ENCODE measurements at regions not wholly inside any gene's neighbourhood (a gene's known extent, or its start where the extent isn't known, plus 50 kb on each side); places are given as distances from the start of the nearest gene placed in this dataset.

GRCh38 chr2:64910523-64910922 is 78.7 kb upstream of the SLC1A4 start:
- H3K4me2 ChIP-seq (ENCODE audit: low read length): no peak overlapping the region
- no peaks in the 10 kb centered on the region for H3K79me2 ChIP-seq
- no peaks in the 10 kb centered on the region for H3K27me3 ChIP-seq (ENCODE audit: control insufficient read depth, insufficient read depth, low read length)

GRCh38 chr2:64910972-64911433 is 78.2 kb upstream of the SLC1A4 start:
- Histone ChIP-seq H3K4me3 (ENCODE audit: low read depth, low read length) (no peak overlapping the region), H2AFZ (peak overlapping the region; percentile 45), H3K9ac (no peak overlapping the region), H3K27me3 (ENCODE audit: control insufficient read depth, insufficient read depth, low read length) (no peaks in the 10 kb centered on the region), H3K4me2 (ENCODE audit: low read length) (no peak overlapping the region), H3K27ac (no peak overlapping the region), H3K4me1 (no peaks in the 10 kb centered on the region), H3K79me2 (no peaks in the 10 kb centered on the region), H3K36me3 (ENCODE audit: control insufficient read depth, insufficient read depth, low read length) (no peaks in the 10 kb centered on the region), H3K9me3 (ENCODE audit: control insufficient read depth, low read length) (no peaks in the 10 kb centered on the region)
- no peak for TF ChIP-seq CTCF (IDR thresholded peaks at IDR 0.05)

More at GRCh38 chr2:64910523-64910922, 78.7 kb upstream of the SLC1A4 start:
- TF ChIP-seq CTCF (IDR thresholded peaks at IDR 0.05): no peak
- Histone ChIP-seq H3K9ac (no peak overlapping the region), H3K4me1 (no peaks in the 10 kb centered on the region), H3K9me3 (ENCODE audit: control insufficient read depth, low read length) (no peaks in the 10 kb centered on the region), H3K27ac (no peak overlapping the region), H2AFZ (peak overlapping the region; percentile 45), H3K4me3 (ENCODE audit: low read depth, low read length) (no peak overlapping the region), H3K36me3 (ENCODE audit: control insufficient read depth, insufficient read depth, low read length) (no peaks in the 10 kb centered on the region)

- Histone ChIP-seq H3K79me2 (no peaks in the 10 kb centered on the region), H3K4me3 (ENCODE audit: low read depth, low read length) (no peak overlapping the region), H3K4me1 (no peaks in the 10 kb centered on the region), H3K27ac (no peak overlapping the region), H3K4me2 (ENCODE audit: low read length) (no peak overlapping the region), H3K36me3 (ENCODE audit: control insufficient read depth, insufficient read depth, low read length) (no peaks in the 10 kb centered on the region), H2AFZ (no peak overlapping the region), H3K27me3 (ENCODE audit: control insufficient read depth, insufficient read depth, low read length) (no peaks in the 10 kb centered on the region), H3K9ac (no peak overlapping the region), H3K9me3 (ENCODE audit: control insufficient read depth, low read length) (no peaks in the 10 kb centered on the region)
- TF ChIP-seq CTCF (IDR thresholded peaks at IDR 0.05): peak; percentile 40
Observed at GRCh38 chr2:64913357-64913869, 75.8 kb upstream of the SLC1A4 start.

- no peak overlapping the region for H3K27ac ChIP-seq
- no peak overlapping the region for H2AFZ ChIP-seq
- no peak for TF ChIP-seq CTCF (IDR thresholded peaks at IDR 0.05)
- H3K4me2 ChIP-seq (ENCODE audit: low read length): no peak overlapping the region
- H3K27me3 ChIP-seq (ENCODE audit: control insufficient read depth, insufficient read depth, low read length): no peaks in the 10 kb centered on the region
- no peak overlapping the region for H3K4me3 ChIP-seq (ENCODE audit: low read depth, low read length)
- no peaks in the 10 kb centered on the region for H3K4me1 ChIP-seq
- no peak overlapping the region for H3K9ac ChIP-seq
- no peaks in the 10 kb centered on the region for H3K9me3 ChIP-seq (ENCODE audit: control insufficient read depth, low read length)
- H3K36me3 ChIP-seq (ENCODE audit: control insufficient read depth, insufficient read depth, low read length): no peaks in the 10 kb centered on the region
- no peaks in the 10 kb centered on the region for H3K79me2 ChIP-seq
Observed at GRCh38 chr2:64914247-64914646, 75.0 kb upstream of the SLC1A4 start.
